M059J (cell line): ENCODE measurements at regions not wholly inside any gene's neighbourhood (a gene's known extent, or its start where the extent isn't known, plus 50 kb on each side); places are given as distances from the start of the nearest gene placed in this dataset.

ENCODE experiments used
- DNase-seq: peaks from one replicate; pipeline ENCODE4 v3.0.0-alpha.2; 2012; ENCODE audit warnings: low read depth

GRCh38 chr13:106814463-106814862 is 246.5 kb upstream of the ARGLU1 start:
- DNase-seq, result no peak

- no peak for DNase-seq
Observed at GRCh38 chr13:106810069-106810468, 242.1 kb upstream of the ARGLU1 start.

- DNase-seq, result no peak
Observed at GRCh38 chr13:106804991-106805390, 237.1 kb upstream of the ARGLU1 start.

- no peak for DNase-seq
Observed at GRCh38 chr13:106802917-106803316, 235.0 kb upstream of the ARGLU1 start.

- DNase-seq, result no peak
Observed at GRCh38 chr13:106799781-106800335, 231.9 kb upstream of the ARGLU1 start.

- no peak for DNase-seq
Observed at GRCh38 chr13:106797081-106797640, 229.2 kb upstream of the ARGLU1 start.

- DNase-seq, result no peak
Observed at GRCh38 chr13:106796280-106797047, 228.5 kb upstream of the ARGLU1 start.

GRCh38 chr13:106795847-106796246 is 227.9 kb upstream of the ARGLU1 start:
- no peak for DNase-seq

- DNase-seq, result no peak
Observed at GRCh38 chr13:106794117-106794516, 226.2 kb upstream of the ARGLU1 start.

- DNase-seq, result no peak
Observed at GRCh38 chr13:106789911-106790310, 222.0 kb upstream of the ARGLU1 start.

GRCh38 chr13:106786006-106786563 is 218.1 kb upstream of the ARGLU1 start:
- DNase-seq, result no peak

GRCh38 chr13:106774621-106775020 is 206.7 kb upstream of the ARGLU1 start:
- DNase-seq, result no peak

- DNase-seq, result no peak
Observed at GRCh38 chr13:106772006-106772601, 204.2 kb upstream of the ARGLU1 start.

GRCh38 chr13:106768991-106769390 is 201.1 kb upstream of the ARGLU1 start:
- DNase-seq, result no peak

- DNase-seq, result no peak
Observed at GRCh38 chr13:106762708-106763107, 194.8 kb upstream of the ARGLU1 start.

GRCh38 chr13:106756446-106756845 is 188.5 kb upstream of the ARGLU1 start:
- DNase-seq, result no peak

GRCh38 chr13:106755542-106755941 is 187.6 kb upstream of the ARGLU1 start:
- no peak for DNase-seq

- DNase-seq, result no peak
Observed at GRCh38 chr13:106753251-106753650, 185.3 kb upstream of the ARGLU1 start.

- DNase-seq, result no peak
Observed at GRCh38 chr13:106752584-106753170, 184.7 kb upstream of the ARGLU1 start.

GRCh38 chr13:106748785-106749184 is 180.8 kb upstream of the ARGLU1 start:
- DNase-seq, result no peak

GRCh38 chr13:106744516-106744915 is 176.6 kb upstream of the ARGLU1 start:
- no peak for DNase-seq

GRCh38 chr13:106738186-106738678 is 170.3 kb upstream of the ARGLU1 start:
- DNase-seq, result no peak
